ENCODE measurements at regions not wholly inside any gene's neighbourhood (a gene's known extent, or its start where the extent isn't known, plus 50 kb on each side); places are given as distances from the start of the nearest gene placed in this dataset.

GRCh38 chr17:70677783-70678647 lies 508.7 kb downstream of the KCNJ2 start:
- Histone ChIP-seq H3K36me3 (ENCODE audit: control insufficient read depth, insufficient read depth, low read length) (no peaks in the 10 kb centered on the region), H3K4me1 (ENCODE audit: control insufficient read depth, insufficient read depth, low read length) (no peaks in the 10 kb centered on the region), H3K9me3 (ENCODE audit: control insufficient read depth, low read length) (no peaks in the 10 kb centered on the region), H3K9ac (ENCODE audit: low read length) (no peak overlapping the region), H3K27me3 (ENCODE audit: control insufficient read depth, insufficient read depth, low read length) (no peaks in the 10 kb centered on the region), H3K4me3 (ENCODE audit: low read length) (no peak overlapping the region)

GRCh38 chr17:70678889-70679288 lies 509.6 kb downstream of the KCNJ2 start:
- Histone ChIP-seq H3K36me3 (ENCODE audit: control insufficient read depth, insufficient read depth, low read length) (no peaks in the 10 kb centered on the region), H3K9ac (ENCODE audit: low read length) (no peak overlapping the region), H3K4me1 (ENCODE audit: control insufficient read depth, insufficient read depth, low read length) (no peaks in the 10 kb centered on the region), H3K4me3 (ENCODE audit: low read length) (no peak overlapping the region), H3K9me3 (ENCODE audit: control insufficient read depth, low read length) (no peaks in the 10 kb centered on the region), H3K27me3 (ENCODE audit: control insufficient read depth, insufficient read depth, low read length) (no peaks in the 10 kb centered on the region)

- no peaks in the 10 kb centered on the region for H3K9me3 ChIP-seq (ENCODE audit: control insufficient read depth, low read length)
- no peaks in the 10 kb centered on the region for H3K4me1 ChIP-seq (ENCODE audit: control insufficient read depth, insufficient read depth, low read length)
- no peak overlapping the region for H3K9ac ChIP-seq (ENCODE audit: low read length)
- H3K4me3 ChIP-seq (ENCODE audit: low read length), result no peak overlapping the region
- no peaks in the 10 kb centered on the region for H3K36me3 ChIP-seq (ENCODE audit: control insufficient read depth, insufficient read depth, low read length)
- no peaks in the 10 kb centered on the region for H3K27me3 ChIP-seq (ENCODE audit: control insufficient read depth, insufficient read depth, low read length)
Observed at GRCh38 chr17:70683936-70684335, 514.6 kb downstream of the KCNJ2 start.

GRCh38 chr17:70687421-70687820 lies 518.1 kb downstream of the KCNJ2 start:
- Histone ChIP-seq H3K9ac (ENCODE audit: low read length) (no peak overlapping the region), H3K36me3 (ENCODE audit: control insufficient read depth, insufficient read depth, low read length) (no peaks in the 10 kb centered on the region), H3K9me3 (ENCODE audit: control insufficient read depth, low read length) (no peaks in the 10 kb centered on the region)

GRCh38 chr17:70691150-70691549 lies 521.8 kb downstream of the KCNJ2 start:
- no peaks in the 10 kb centered on the region for H3K4me1 ChIP-seq (ENCODE audit: control insufficient read depth, insufficient read depth, low read length)
- no peaks in the 10 kb centered on the region for H3K36me3 ChIP-seq (ENCODE audit: control insufficient read depth, insufficient read depth, low read length)
- H3K4me3 ChIP-seq (ENCODE audit: low read length), result no peak overlapping the region
- no peaks in the 10 kb centered on the region for H3K27me3 ChIP-seq (ENCODE audit: control insufficient read depth, insufficient read depth, low read length)
- H3K9me3 ChIP-seq (ENCODE audit: control insufficient read depth, low read length), result no peaks in the 10 kb centered on the region
- no peak overlapping the region for H3K9ac ChIP-seq (ENCODE audit: low read length)

More at GRCh38 chr17:70687421-70687820, 518.1 kb downstream of the KCNJ2 start:
- Histone ChIP-seq H3K4me3 (ENCODE audit: low read length) (no peak overlapping the region), H3K27me3 (ENCODE audit: control insufficient read depth, insufficient read depth, low read length) (no peaks in the 10 kb centered on the region), H3K4me1 (ENCODE audit: control insufficient read depth, insufficient read depth, low read length) (no peaks in the 10 kb centered on the region)

- H3K27me3 ChIP-seq (ENCODE audit: control insufficient read depth, insufficient read depth, low read length), result no peaks in the 10 kb centered on the region
- no peak overlapping the region for H3K9ac ChIP-seq (ENCODE audit: low read length)
- H3K4me1 ChIP-seq (ENCODE audit: control insufficient read depth, insufficient read depth, low read length), result no peaks in the 10 kb centered on the region
- H3K4me3 ChIP-seq (ENCODE audit: low read length), result no peak overlapping the region
- H3K36me3 ChIP-seq (ENCODE audit: control insufficient read depth, insufficient read depth, low read length), result no peaks in the 10 kb centered on the region
- H3K9me3 ChIP-seq (ENCODE audit: control insufficient read depth, low read length), result no peaks in the 10 kb centered on the region
Observed at GRCh38 chr17:70699408-70699807, 530.1 kb downstream of the KCNJ2 start.

GRCh38 chr17:70702683-70703255 lies 533.4 kb downstream of the KCNJ2 start:
- no peaks in the 10 kb centered on the region for H3K9me3 ChIP-seq (ENCODE audit: control insufficient read depth, low read length)
- H3K4me3 ChIP-seq (ENCODE audit: low read length), result no peak overlapping the region
- H3K9ac ChIP-seq (ENCODE audit: low read length), result no peak overlapping the region
- H3K4me1 ChIP-seq (ENCODE audit: control insufficient read depth, insufficient read depth, low read length), result no peaks in the 10 kb centered on the region
- no peaks in the 10 kb centered on the region for H3K27me3 ChIP-seq (ENCODE audit: control insufficient read depth, insufficient read depth, low read length)
- H3K36me3 ChIP-seq (ENCODE audit: control insufficient read depth, insufficient read depth, low read length), result no peaks in the 10 kb centered on the region

GRCh38 chr17:70709596-70709995 lies 540.3 kb downstream of the KCNJ2 start:
- H3K27me3 ChIP-seq (ENCODE audit: control insufficient read depth, insufficient read depth, low read length), result no peaks in the 10 kb centered on the region
- H3K36me3 ChIP-seq (ENCODE audit: control insufficient read depth, insufficient read depth, low read length), result no peaks in the 10 kb centered on the region
- H3K9ac ChIP-seq (ENCODE audit: low read length), result no peak overlapping the region
- H3K9me3 ChIP-seq (ENCODE audit: control insufficient read depth, low read length), result no peaks in the 10 kb centered on the region
- H3K4me3 ChIP-seq (ENCODE audit: low read length), result no peak overlapping the region
- H3K4me1 ChIP-seq (ENCODE audit: control insufficient read depth, insufficient read depth, low read length), result no peaks in the 10 kb centered on the region

GRCh38 chr17:70713694-70714093 lies 544.4 kb downstream of the KCNJ2 start:
- Histone ChIP-seq H3K27me3 (ENCODE audit: control insufficient read depth, insufficient read depth, low read length) (no peaks in the 10 kb centered on the region), H3K4me1 (ENCODE audit: control insufficient read depth, insufficient read depth, low read length) (no peaks in the 10 kb centered on the region), H3K9ac (ENCODE audit: low read length) (no peak overlapping the region), H3K4me3 (ENCODE audit: low read length) (no peak overlapping the region), H3K9me3 (ENCODE audit: control insufficient read depth, low read length) (no peaks in the 10 kb centered on the region), H3K36me3 (ENCODE audit: control insufficient read depth, insufficient read depth, low read length) (no peaks in the 10 kb centered on the region)

GRCh38 chr17:70716551-70716950 lies 547.2 kb downstream of the KCNJ2 start:
- H3K9ac ChIP-seq (ENCODE audit: low read length), result no peak overlapping the region
- H3K9me3 ChIP-seq (ENCODE audit: control insufficient read depth, low read length), result no peaks in the 10 kb centered on the region
- no peaks in the 10 kb centered on the region for H3K4me1 ChIP-seq (ENCODE audit: control insufficient read depth, insufficient read depth, low read length)
- no peaks in the 10 kb centered on the region for H3K36me3 ChIP-seq (ENCODE audit: control insufficient read depth, insufficient read depth, low read length)
- no peak overlapping the region for H3K4me3 ChIP-seq (ENCODE audit: low read length)
- H3K27me3 ChIP-seq (ENCODE audit: control insufficient read depth, insufficient read depth, low read length), result no peaks in the 10 kb centered on the region

GRCh38 chr17:70717042-70717441 lies 547.7 kb downstream of the KCNJ2 start:
- no peak overlapping the region for H3K9ac ChIP-seq (ENCODE audit: low read length)
- H3K9me3 ChIP-seq (ENCODE audit: control insufficient read depth, low read length), result no peaks in the 10 kb centered on the region
- no peak overlapping the region for H3K4me3 ChIP-seq (ENCODE audit: low read length)
- H3K36me3 ChIP-seq (ENCODE audit: control insufficient read depth, insufficient read depth, low read length), result no peaks in the 10 kb centered on the region
- H3K4me1 ChIP-seq (ENCODE audit: control insufficient read depth, insufficient read depth, low read length), result no peaks in the 10 kb centered on the region
- H3K27me3 ChIP-seq (ENCODE audit: control insufficient read depth, insufficient read depth, low read length), result no peaks in the 10 kb centered on the region

- Histone ChIP-seq H3K4me1 (ENCODE audit: control insufficient read depth, insufficient read depth, low read length) (no peaks in the 10 kb centered on the region), H3K27me3 (ENCODE audit: control insufficient read depth, insufficient read depth, low read length) (no peaks in the 10 kb centered on the region), H3K9ac (ENCODE audit: low read length) (no peak overlapping the region), H3K4me3 (ENCODE audit: low read length) (no peak overlapping the region), H3K36me3 (ENCODE audit: control insufficient read depth, insufficient read depth, low read length) (no peaks in the 10 kb centered on the region), H3K9me3 (ENCODE audit: control insufficient read depth, low read length) (no peaks in the 10 kb centered on the region)
Observed at GRCh38 chr17:70736375-70736957, 567.1 kb downstream of the KCNJ2 start.

All from mucosa of stomach (tissue), 1 donor.